Skeletal muscle cell (primary cell): ENCODE measurements at regions not wholly inside any gene's neighbourhood (a gene's known extent, or its start where the extent isn't known, plus 50 kb on each side); places are given as distances from the start of the nearest gene placed in this dataset.

ENCODE experiments used
- DNase-seq: peaks from one replicate; pipeline ENCODE4 v3.0.0-alpha.2; 2010; ENCODE audit warnings: low read depth
- H3K4me3 ChIP-seq: 2 replicates; pipeline ENCODE4 v1.5.1; 2011; ENCODE audit warnings: low read depth, mild to moderate bottlenecking, control low read depth, low read length, moderate library complexity

- H3K4me3 ChIP-seq: no peak overlapping the region
- DNase-seq: no peak
These were observed 404.4 kb upstream of the SOX11 start for GRCh38 chr2:5287558-5288334.

DNA sequence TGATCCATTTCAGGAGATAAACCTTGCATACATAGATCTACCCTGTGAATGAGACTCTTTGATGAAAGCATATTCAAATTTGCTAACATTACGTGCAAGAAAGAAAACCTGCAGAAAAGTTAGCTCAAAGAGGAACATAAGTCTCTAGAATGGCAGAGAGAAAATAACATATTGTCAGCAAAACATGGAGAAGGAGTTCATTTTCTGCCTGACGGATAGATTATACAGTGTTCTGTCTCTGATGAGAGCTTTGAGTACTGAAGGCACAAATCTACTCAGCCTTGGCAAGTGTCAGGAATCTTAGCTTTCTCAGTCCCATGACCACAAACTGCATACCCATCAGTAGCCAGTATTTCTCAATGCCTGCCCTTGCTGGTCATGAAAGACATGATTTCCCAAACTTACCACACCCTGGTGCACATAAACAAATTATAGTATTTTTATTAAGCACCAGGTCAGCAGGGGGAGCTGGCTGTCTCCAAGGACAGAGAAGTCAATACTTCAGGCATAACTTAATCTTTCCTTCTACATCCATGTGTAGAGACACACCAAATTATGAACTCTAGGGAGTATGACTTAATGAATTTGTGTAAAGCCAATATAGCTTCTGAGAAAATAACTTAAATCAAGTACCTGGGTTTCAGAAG lies 401.2 kb upstream of the SOX11 start:
- no peak overlapping the region for H3K4me3 ChIP-seq
- no peak for DNase-seq

DNA sequence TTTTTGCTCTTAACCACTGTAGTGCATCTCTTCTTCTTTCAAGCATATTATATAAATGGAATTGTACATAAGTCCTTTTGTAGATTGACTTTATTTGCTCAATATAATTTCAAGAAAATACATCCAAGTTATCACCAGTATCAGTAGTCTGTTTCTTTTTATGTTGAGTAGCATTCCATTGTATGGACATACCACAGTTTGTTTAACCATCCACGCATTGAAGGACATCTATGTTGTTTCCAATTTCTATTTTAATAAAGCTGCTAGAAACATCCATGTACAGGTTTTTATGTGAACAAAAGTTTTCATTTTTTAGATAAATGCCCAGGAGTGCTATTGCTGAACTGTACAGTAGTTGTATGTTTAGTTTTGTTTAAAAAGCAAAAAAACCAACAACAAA lies 387.5 kb upstream of the SOX11 start:
- DNase-seq: no peak
- H3K4me3 ChIP-seq: no peak overlapping the region

GRCh38 chr2:5315041-5315440 lies 377.1 kb upstream of the SOX11 start:
- no peak overlapping the region for H3K4me3 ChIP-seq
- no peak for DNase-seq

DNA sequence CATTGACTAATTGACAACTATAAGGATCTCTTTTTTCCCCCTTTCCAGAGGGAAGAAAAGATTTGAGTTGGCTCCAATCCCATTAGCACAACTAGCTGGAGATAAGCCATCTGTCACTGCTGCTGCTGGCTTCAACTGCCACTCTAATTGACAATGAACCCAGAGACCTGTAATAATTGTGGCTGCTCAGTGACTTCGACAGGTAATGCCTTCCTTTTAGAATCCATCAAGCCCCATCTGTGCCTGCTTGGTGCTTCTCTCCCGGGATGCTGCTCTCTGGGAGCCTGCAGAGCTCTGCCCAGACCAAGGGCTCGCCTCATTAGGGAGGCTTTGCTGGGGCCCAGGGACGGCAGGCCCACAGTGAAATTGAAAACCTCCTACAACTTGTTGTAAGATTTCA lies 376.7 kb upstream of the SOX11 start:
- DNase-seq: no peak

DNA sequence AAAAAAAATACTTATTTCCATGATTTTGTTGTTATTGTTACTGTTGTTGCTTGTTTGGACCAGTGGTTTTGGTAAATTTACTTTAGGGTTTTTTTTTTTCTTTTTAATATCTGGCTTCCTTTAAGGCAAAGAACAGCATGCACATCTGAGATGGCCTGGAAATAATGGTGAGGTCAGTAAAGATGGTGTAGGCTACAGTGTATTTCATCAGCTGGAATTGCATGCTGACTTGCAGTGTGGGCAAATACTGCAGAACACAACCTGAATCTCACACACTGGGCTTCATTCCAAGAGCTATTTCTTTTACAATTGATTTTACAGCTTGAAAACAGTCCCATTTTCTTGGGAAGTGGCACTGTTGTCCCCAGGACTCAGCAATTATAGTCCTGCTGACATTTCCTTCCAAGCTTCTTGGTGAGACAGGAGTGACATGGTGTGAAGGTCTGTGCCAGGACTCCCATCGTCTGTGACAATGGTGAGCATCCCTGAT lies 376.1 kb upstream of the SOX11 start:
- no peak for DNase-seq

More for the DNA sequence above, 376.7 kb upstream of the SOX11 start:
- no peak overlapping the region for H3K4me3 ChIP-seq

GRCh38 chr2:5319493-5319892 lies 372.7 kb upstream of the SOX11 start:
- H3K4me3 ChIP-seq: no peak overlapping the region
- DNase-seq: no peak

More for the DNA sequence above, 376.1 kb upstream of the SOX11 start:
- H3K4me3 ChIP-seq: no peak overlapping the region

GRCh38 chr2:5322396-5322795 lies 369.8 kb upstream of the SOX11 start:
- no peak overlapping the region for H3K4me3 ChIP-seq
- no peak for DNase-seq

DNA sequence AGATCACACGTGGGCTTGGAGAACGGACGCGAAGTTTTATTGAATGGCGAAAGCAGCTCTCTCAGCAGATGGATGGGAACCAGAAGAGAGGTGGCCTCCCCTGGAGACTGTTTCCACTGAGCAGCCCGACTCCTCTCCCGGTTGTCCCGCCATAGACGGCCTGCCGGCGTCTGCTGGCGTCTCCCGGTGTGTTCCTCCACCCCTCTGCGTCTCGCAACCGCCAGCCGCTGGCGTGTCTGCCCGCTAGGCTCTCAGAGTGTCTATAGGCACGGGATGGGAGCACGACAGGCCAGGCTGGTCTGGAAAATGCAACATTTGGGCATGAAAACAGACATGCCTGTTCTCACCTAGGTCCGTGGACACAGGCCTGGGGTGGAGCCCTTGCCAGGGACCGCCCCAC lies 366.7 kb upstream of the SOX11 start:
- no peak overlapping the region for H3K4me3 ChIP-seq

DNA sequence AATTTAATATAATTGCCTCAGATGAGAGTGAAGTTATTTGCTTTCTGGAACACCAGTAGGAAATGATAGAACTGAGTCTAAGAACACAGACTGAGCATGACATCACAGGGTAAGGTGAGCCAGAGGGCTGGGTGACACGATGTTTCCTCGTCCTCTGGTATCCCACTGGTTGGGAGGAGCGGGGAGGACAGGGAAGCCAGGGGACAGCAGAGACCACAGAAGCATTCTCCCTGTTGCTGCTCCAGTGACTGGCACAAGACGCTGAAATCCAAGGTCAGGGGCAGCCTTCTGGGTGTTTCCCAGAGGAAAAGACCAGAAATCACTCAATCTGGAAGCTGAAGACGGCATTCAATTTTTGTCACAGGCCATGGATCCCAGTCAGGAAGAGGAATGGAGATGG lies 363.4 kb upstream of the SOX11 start:
- H3K4me3 ChIP-seq: no peak overlapping the region

More for the DNA sequence above, 366.7 kb upstream of the SOX11 start:
- no peak for DNase-seq

GRCh38 chr2:5329763-5330162 lies 362.4 kb upstream of the SOX11 start:
- DNase-seq: no peak
- no peak overlapping the region for H3K4me3 ChIP-seq

More for the DNA sequence above, 363.4 kb upstream of the SOX11 start:
- DNase-seq: no peak

- H3K4me3 ChIP-seq: no peak overlapping the region
- DNase-seq: no peak
These were observed 361.2 kb upstream of the SOX11 start for GRCh38 chr2:5330961-5331360.

GRCh38 chr2:5332925-5333324 lies 359.3 kb upstream of the SOX11 start:
- no peak for DNase-seq
- no peak overlapping the region for H3K4me3 ChIP-seq

GRCh38 chr2:5339473-5339872 lies 352.7 kb upstream of the SOX11 start:
- H3K4me3 ChIP-seq: no peak overlapping the region
- DNase-seq: no peak

DNA sequence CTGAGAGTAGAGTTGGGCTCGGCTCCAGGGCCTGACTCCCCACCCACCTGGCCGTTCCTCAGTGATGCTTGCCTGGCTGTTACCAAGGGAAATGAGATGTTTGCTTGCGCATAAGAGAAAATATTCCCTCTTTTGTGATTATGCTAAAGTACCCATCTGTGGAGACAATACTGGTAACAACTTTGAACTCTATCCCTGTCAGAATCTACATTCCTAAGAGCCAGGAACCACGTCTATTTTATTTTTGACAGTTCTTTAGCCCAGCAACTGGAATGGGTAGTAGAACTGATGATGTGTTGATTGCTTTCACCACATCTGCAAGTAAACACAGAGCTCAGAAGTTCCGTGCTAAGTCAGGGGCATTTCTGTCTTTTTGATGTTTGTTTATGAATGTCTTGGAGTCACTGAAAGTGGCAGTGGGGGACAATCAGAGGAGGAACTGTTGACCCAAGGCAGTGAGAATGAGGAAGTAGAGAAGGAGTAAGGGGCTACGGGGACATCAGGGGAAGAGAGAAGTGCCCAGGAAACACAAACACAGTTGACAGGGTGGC lies 348.3 kb upstream of the SOX11 start:
- no peak overlapping the region for H3K4me3 ChIP-seq
- DNase-seq: no peak

DNA sequence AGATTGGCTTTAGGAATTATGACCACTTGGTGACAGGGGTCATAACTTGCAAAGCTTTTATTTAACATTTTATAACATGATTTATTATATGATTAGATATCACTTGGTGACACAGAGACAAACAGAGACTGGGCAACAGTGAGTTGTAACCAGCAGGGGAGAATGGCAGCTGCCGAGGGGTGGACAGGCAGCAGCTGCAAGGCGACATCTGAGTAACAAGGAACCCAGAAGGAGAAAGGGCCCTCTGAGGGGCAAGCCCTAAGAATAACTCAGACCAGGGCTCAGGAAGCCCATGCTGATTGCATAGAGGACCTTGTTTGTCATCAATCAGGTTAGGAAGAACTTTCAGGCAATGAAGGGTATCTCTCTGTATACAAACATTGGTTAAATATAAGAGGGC lies 339.9 kb upstream of the SOX11 start:
- no peak overlapping the region for H3K4me3 ChIP-seq
- DNase-seq: no peak

DNA sequence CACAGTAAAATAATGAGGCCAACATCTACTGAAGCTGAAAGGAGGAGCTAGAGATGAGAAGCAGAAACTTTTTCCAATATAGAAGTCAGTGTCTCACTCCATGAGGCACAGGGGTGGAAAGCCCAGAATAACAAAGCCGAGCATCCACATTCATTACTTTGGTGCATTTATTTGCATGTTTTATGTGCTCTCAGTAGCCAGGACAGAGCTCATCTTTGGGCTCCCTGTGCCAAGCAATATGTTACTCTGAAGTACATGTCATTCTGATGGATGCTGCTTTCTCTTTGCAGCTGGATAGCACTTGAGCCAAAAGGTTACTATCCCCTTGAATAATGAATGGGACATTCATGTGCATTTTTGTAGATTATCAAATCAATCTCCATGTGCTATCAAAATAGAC lies 338.6 kb upstream of the SOX11 start:
- H3K4me3 ChIP-seq: no peak overlapping the region
- DNase-seq: no peak

- no peak overlapping the region for H3K4me3 ChIP-seq
- DNase-seq: no peak
These were observed 332.8 kb upstream of the SOX11 start for GRCh38 chr2:5359397-5359796.

- DNase-seq: no peak
These were observed 332.1 kb upstream of the SOX11 start for GRCh38 chr2:5360081-5360480.

DNA sequence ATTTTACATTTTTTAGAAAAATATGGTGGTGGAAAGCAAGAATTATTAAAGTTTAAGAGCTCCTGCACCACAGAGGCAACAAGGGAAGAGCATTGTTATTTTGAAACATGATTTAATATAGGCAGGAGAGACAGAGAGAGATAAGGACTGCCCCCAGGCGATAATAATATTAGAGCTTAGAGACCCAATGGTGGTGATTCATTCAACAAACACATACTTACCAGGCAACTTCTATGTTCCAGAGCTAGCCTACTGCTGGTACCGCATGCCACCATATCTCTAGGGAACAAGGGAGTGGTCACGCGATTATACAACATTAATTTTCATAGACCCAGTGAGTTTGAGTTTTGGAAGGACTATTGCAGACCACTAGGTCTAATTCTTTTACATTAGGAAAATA lies 327.8 kb upstream of the SOX11 start:
- no peak overlapping the region for H3K4me3 ChIP-seq
- DNase-seq: no peak

More at GRCh38 chr2:5360081-5360480, 332.1 kb upstream of the SOX11 start:
- no peak overlapping the region for H3K4me3 ChIP-seq
